Transverse colon (tissue), 4 donors: ENCODE measurements at regions not wholly inside any gene's neighbourhood (a gene's known extent, or its start where the extent isn't known, plus 50 kb on each side); places are given as distances from the start of the nearest gene placed in this dataset.

ENCODE experiments used
- POLR2A ChIP-seq: fragments of 450-650 bp; IDR thresholded peaks from one replicate; pipeline ENCODE4 v1.6.1; 2016; ENCODE audit warnings: antibody characterized with exemption, mild to moderate bottlenecking, moderate library complexity
- POLR2AphosphoS5 ChIP-seq, 3 donors: sonication (generic); formaldehyde crosslinking; IDR thresholded peaks; one replicate each; pipeline ENCODE4 v1.6.1; 2016; ENCODE audit warnings: antibody characterized with exemption in 3 of 3
- TF ChIP-seq, protein P1 (sequence below), 5 experiments: fragments of 200-600 bp in 3 of 5; fragments of 450-650 bp in 2 of 5; sonication (generic) in 3 of 5; IDR thresholded peaks; 1 replicate in 2 of 5; 2 replicates in 3 of 5; pipeline ENCODE4 v1.5.1; 2016 to 2017; ENCODE audit warnings: antibody characterized with exemption in 5 of 5, inconsistent platforms in 3 of 5, mild to moderate bottlenecking in 2 of 5, moderate library complexity in 1 of 5

- TF ChIP-seq POLR2A (no peak), POLR2AphosphoS5 (IDR thresholded peaks at IDR 0.05) (no peak)
- TF ChIP-seq, protein P1, sequence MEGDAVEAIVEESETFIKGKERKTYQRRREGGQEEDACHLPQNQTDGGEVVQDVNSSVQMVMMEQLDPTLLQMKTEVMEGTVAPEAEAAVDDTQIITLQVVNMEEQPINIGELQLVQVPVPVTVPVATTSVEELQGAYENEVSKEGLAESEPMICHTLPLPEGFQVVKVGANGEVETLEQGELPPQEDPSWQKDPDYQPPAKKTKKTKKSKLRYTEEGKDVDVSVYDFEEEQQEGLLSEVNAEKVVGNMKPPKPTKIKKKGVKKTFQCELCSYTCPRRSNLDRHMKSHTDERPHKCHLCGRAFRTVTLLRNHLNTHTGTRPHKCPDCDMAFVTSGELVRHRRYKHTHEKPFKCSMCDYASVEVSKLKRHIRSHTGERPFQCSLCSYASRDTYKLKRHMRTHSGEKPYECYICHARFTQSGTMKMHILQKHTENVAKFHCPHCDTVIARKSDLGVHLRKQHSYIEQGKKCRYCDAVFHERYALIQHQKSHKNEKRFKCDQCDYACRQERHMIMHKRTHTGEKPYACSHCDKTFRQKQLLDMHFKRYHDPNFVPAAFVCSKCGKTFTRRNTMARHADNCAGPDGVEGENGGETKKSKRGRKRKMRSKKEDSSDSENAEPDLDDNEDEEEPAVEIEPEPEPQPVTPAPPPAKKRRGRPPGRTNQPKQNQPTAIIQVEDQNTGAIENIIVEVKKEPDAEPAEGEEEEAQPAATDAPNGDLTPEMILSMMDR (IDR thresholded peaks at IDR 0.05): no peak
These were observed 52.5 kb downstream of the CRPPA start for GRCh38 chr7:16368885-16369284.
